Heart left ventricle (tissue), 16 donors: ENCODE measurements at regions not wholly inside any gene's neighbourhood (a gene's known extent, or its start where the extent isn't known, plus 50 kb on each side); places are given as distances from the start of the nearest gene placed in this dataset.

ENCODE experiments used
- ATAC-seq, 4 donors: fragments of 200-7000 bp; cut with Tn5 transposase; one replicate each; pipeline ENCODE4 v1.9.1; 2020 to 2022; ENCODE audit warnings: moderate library complexity in 4 of 4, mild to moderate bottlenecking in 3 of 4, moderate number of reproducible peaks in 1 of 4
- DNase-seq, 5 donors: peaks; one replicate each; pipeline ENCODE4 v3.0.0-alpha.2; 2020
- H3K27ac ChIP-seq, 12 donors: fragments of 200-600 bp; sonication (generic) in 4 of 12; one replicate each; pipeline versions ENCODE4 v1.5.0 to v1.8.0; 2016 to 2022; ENCODE audit warnings: mild to moderate bottlenecking in 2 of 12
- H3K27me3 ChIP-seq, 9 donors: fragments of 200-600 bp; sonication (generic) in 2 of 9; one replicate each; pipeline versions ENCODE4 v1.5.1 to v1.8.0; 2016 to 2022; ENCODE audit warnings: mild to moderate bottlenecking in 3 of 9
- H3K36me3 ChIP-seq, 9 donors: fragments of 200-600 bp; sonication (generic) in 2 of 9; one replicate each; pipeline versions ENCODE4 v1.5.0 to v1.8.0; 2018 to 2022; ENCODE audit warnings: mild to moderate bottlenecking in 2 of 9
- H3K4me1 ChIP-seq, 12 donors: fragments of 200-600 bp; sonication (generic) in 4 of 12; one replicate each; pipeline versions ENCODE4 v1.5.0 to v1.8.0; 2016 to 2022; ENCODE audit warnings: mild to moderate bottlenecking in 3 of 12
- H3K4me3 ChIP-seq, 12 donors: fragments of 200-600 bp; sonication (generic) in 4 of 12; one replicate each; pipeline versions ENCODE4 v1.5.0 to v1.8.0; 2017 to 2022; ENCODE audit warnings: mild to moderate bottlenecking in 9 of 12, moderate library complexity in 4 of 12
- H3K9me3 ChIP-seq, 12 donors: fragments of 200-600 bp; sonication (generic) in 4 of 12; one replicate each; pipeline versions ENCODE4 v1.5.0 to v1.8.0; 2016 to 2022; ENCODE audit warnings: mild to moderate bottlenecking in 1 of 12
- CTCF ChIP-seq, 12 donors: fragments of 200-600 bp; sonication (generic) in 4 of 12; IDR thresholded peaks; one replicate each; pipeline versions ENCODE4 v1.5.0 to v1.8.0; 2018 to 2022; ENCODE audit warnings: antibody characterized with exemption in 12 of 12, mild to moderate bottlenecking in 5 of 12
- POLR2A ChIP-seq, 2 donors: fragments of 450-650 bp; IDR thresholded peaks; one replicate each; pipeline ENCODE4 v1.6.1; 2017; ENCODE audit warnings: antibody characterized with exemption in 2 of 2, mild to moderate bottlenecking in 2 of 2, moderate library complexity in 2 of 2
- WGBS, 4 donors: extraction: QIAGEN DNeasy Blood & Tissue Kit in 2 of 4; methylation state at CpG; one replicate each; pipeline versions ENCODE4 v1.1.5 to v1.1.7; 2013 to 2018; 5-methylcytosine and 5-hydroxymethylcytosine counted together
- intact Hi-C, 10 donors: fragments of 100-400 bp; cut with DNase I; formaldehyde crosslinking; loops; one replicate each; pipeline versions ENCODE4 v1.11.1 to v1.14.2; 2022
- donor health status: ischemic (EF 13 %, LVEDD 7.1; RV severe dilation, severe dysfunction).
- donor health status: healthy with polysubstance abuse.
- donor health status: DM: no; HTN: yes; CAD: no.
- donor health status: DM: no; HTN: no; CAD: no.
- donor health status: ischemic (EF 25% LVEDD 6.9; RV normal size, moderate dysfunction).
- donor health status: ischemic (EF 25% LVEDD 5.7; RV mildly dilated, moderate dysfunction).
- donor health status: healthy.
- donor health status: DM: yes; HTN: yes; CAD: no.
- donor health status: ischemic (EF 35%, LVEDD 5.7; RV mildly dilated, moderate dysfunction).
- donor health status: nonischemic (EF 11% LVEDD 7.7; RV severe dilation, severe dysfunction).
- donor health status: DM: yes; HTN: yes; CAD: no.
- donor health status: PGD.
- donor health status: ischemic (EF 29% LVEDD 5.4; RV normal size, mild dysfunction).
- donor health status: nonischemic (EF 23%, LVEDD 6.1; RV moderate dilation, normal function).

GRCh38 chr15:31517711-31518110 lies 191.1 kb downstream of the KLF13 start:
- Histone ChIP-seq H3K27ac (no peak overlapping the region), H3K36me3 (no peaks in the 10 kb centered on the region), H3K9me3 (peaks cover 0 to 3% (median 0%) of the 10 kb centered on the region in 12 donors), H3K27me3 (no peaks in the 10 kb centered on the region), H3K4me1 (no peaks in the 10 kb centered on the region), H3K4me3 (no peak overlapping the region)
- intact Hi-C loops, result no loop called here
- DNase-seq, result no peak
- no peak for ATAC-seq
- WGBS, 4 donors, result 63 to 86% (median 81%) methylated on average over 4 to 5 of the region's 5 CpGs
- TF ChIP-seq POLR2A (IDR thresholded peaks at IDR 0.05), result no peak

DNA sequence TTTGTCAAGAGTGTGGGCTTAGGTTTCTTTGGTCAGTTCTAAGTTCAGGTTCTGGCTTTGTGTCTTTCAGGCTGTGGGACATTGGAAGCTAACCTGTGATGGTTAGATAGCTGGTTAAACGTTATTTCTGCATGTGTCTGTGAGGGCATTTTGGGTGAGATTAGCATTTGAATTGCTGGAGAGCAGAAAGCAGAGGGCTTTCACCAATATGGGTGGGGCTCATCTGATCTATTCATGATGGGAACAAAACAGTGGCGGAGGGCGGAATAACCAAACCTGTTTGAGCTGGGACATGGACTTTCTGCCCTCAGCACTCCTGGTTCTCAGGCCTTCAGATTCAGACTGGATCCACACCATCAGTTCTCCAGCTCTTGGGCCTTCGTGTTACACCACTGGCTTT lies 195.4 kb downstream of the KLF13 start:
- Histone ChIP-seq H3K4me3 (no peak overlapping the region), H3K4me1 (peaks cover 0 to 3% (median 0%) of the 10 kb centered on the region in 12 donors), H3K27me3 (no peaks in the 10 kb centered on the region), H3K9me3 (peaks cover 0 to 3% (median 0%) of the 10 kb centered on the region in 12 donors), H3K36me3 (no peaks in the 10 kb centered on the region), H3K27ac (no peak overlapping the region)
- ATAC-seq, result no peak
- TF ChIP-seq CTCF (IDR thresholded peaks at IDR 0.05) (no peak), POLR2A (IDR thresholded peaks at IDR 0.05) (no peak)
- intact Hi-C loops, result no loop called here
- WGBS, 4 donors, result 76 to 80% (median 78%) methylated on average over 4 of the region's 4 CpGs
- DNase-seq, result no peak

GRCh38 chr15:31523027-31523654 lies 196.5 kb downstream of the KLF13 start:
- no peak overlapping the region for H3K4me3 ChIP-seq
- ATAC-seq, result no peak
- peaks cover 0 to 11% (median 0%) of the 10 kb centered on the region in 12 donors for H3K4me1 ChIP-seq
- TF ChIP-seq POLR2A (IDR thresholded peaks at IDR 0.05) (no peak), CTCF (IDR thresholded peaks at IDR 0.05) (no peak)
- no peaks in the 10 kb centered on the region for H3K27me3 ChIP-seq
- peaks cover 0 to 3% (median 0%) of the 10 kb centered on the region in 12 donors for H3K9me3 ChIP-seq
- intact Hi-C loops, result no loop called here
- no peak overlapping the region for H3K27ac ChIP-seq
- DNase-seq, result no peak
- no peaks in the 10 kb centered on the region for H3K36me3 ChIP-seq
- 89 to 97% (median 95%) methylated on average over 10 of the region's 10 CpGs for WGBS, 4 donors

- Histone ChIP-seq H3K9me3 (peaks cover 0 to 3% (median 0%) of the 10 kb centered on the region in 12 donors), H3K27me3 (no peaks in the 10 kb centered on the region), H3K27ac (no peak overlapping the region), H3K4me3 (no peak overlapping the region), H3K36me3 (no peaks in the 10 kb centered on the region), H3K4me1 (peaks cover 0 to 11% (median 0%) of the 10 kb centered on the region in 12 donors)
- 83 to 100% (median 92%) methylated on average over 2 to 5 of the region's 5 CpGs for WGBS, 4 donors
- TF ChIP-seq POLR2A (IDR thresholded peaks at IDR 0.05) (no peak), CTCF (IDR thresholded peaks at IDR 0.05) (no peak)
- no peak for DNase-seq
- intact Hi-C loops, result no loop called here
- no peak for ATAC-seq
These were observed 197.0 kb downstream of the KLF13 start for GRCh38 chr15:31523655-31524049.
